OCI-LY3 (cell line): ENCODE measurements at regions not wholly inside any gene's neighbourhood (a gene's known extent, or its start where the extent isn't known, plus 50 kb on each side); places are given as distances from the start of the nearest gene placed in this dataset.

Experiments used
- H2AFZ ChIP-seq: fragments of 200-600, 300-600 bp; shearing (Covaris generic); 2 replicates; pipeline ENCODE4 v1.6.0; 2014; ENCODE audit warnings: antibody characterized with exemption, low read depth, low read length
- H3K27ac ChIP-seq: fragments of 200-600, 300-600 bp; sonication (generic); 2 replicates; pipeline ENCODE4 v1.5.1; 2014; ENCODE audit warnings: mild to moderate bottlenecking, low read length, moderate library complexity, mixed read lengths
- H3K27me3 ChIP-seq: fragments of 200-600, 300-600 bp; sonication (generic); 2 replicates; pipeline ENCODE4 v1.6.1; 2014; ENCODE audit warnings: low read depth, low read length, mixed read lengths
- H3K36me3 ChIP-seq: fragments of 200-600, 300-600 bp; sonication (generic); replicated peaks from 2 replicates; pipeline ENCODE3; 2014; ENCODE audit warnings: low read depth, low read length, mixed read lengths
- H3K4me1 ChIP-seq: fragments of 300-600, 200-600 bp; sonication (generic); 2 replicates; pipeline ENCODE4 v1.6.1; 2014; ENCODE audit warnings: low read length, mixed read lengths
- H3K4me2 ChIP-seq: fragments of 200-600, 300-600 bp; sonication (generic); 2 replicates; pipeline ENCODE4 v1.6.1; 2014; ENCODE audit warnings: low read length, mixed read lengths
- H3K4me3 ChIP-seq: fragments of 300-600, 200-600 bp; sonication (generic); 2 replicates; pipeline ENCODE4 v1.5.1; 2014; ENCODE audit warnings: antibody characterized with exemption, mild to moderate bottlenecking, low read length, moderate library complexity
- H3K79me2 ChIP-seq: fragments of 300-600, 200-600 bp; shearing (Covaris generic); 2 replicates; pipeline ENCODE4 v1.6.1; 2014; ENCODE audit warnings: mild to moderate bottlenecking, low read length, mixed read lengths
- H3K9ac ChIP-seq: fragments of 300-600, 200-600 bp; shearing (Covaris generic); 2 replicates; pipeline ENCODE4 v1.6.0; 2014; ENCODE audit warnings: mild to moderate bottlenecking, low read length, moderate library complexity
- H3K9me3 ChIP-seq: fragments of 200-600, 300-600 bp; shearing (Covaris generic); 2 replicates; pipeline ENCODE4 v1.6.1; 2014; ENCODE audit warnings: low read length, mixed read lengths; ENCODE audit not compliant: insufficient read depth
- H4K20me1 ChIP-seq: fragments of 200-600, 300-600 bp; sonication (generic); 2 replicates; pipeline ENCODE4 v1.6.1; 2016; ENCODE audit warnings: low read length, mixed read lengths; ENCODE audit not compliant: insufficient read depth
- CTCF ChIP-seq: fragments of 200-600, 300-600 bp; sonication (generic); IDR thresholded peaks from 2 replicates; pipeline ENCODE4 v1.5.1; 2014; ENCODE audit warnings: antibody characterized with exemption, low read length, low read depth
- EZH2phosphoT487 ChIP-seq: fragments of 200-600 bp; shearing (Covaris generic); IDR thresholded peaks from 2 replicates; pipeline ENCODE4 v1.6.1; 2018; ENCODE audit warnings: antibody characterized with exemption, mixed run types, low read depth

- no peak overlapping the region for H3K4me3 ChIP-seq
- no peak for TF ChIP-seq CTCF
- no peak for TF ChIP-seq EZH2phosphoT487
- no peak overlapping the region for H3K9ac ChIP-seq
- H3K79me2 ChIP-seq = no peaks in the 10 kb centered on the region
- H3K27me3 ChIP-seq = no peaks in the 10 kb centered on the region
- no peaks in the 10 kb centered on the region for H4K20me1 ChIP-seq
- no peaks in the 10 kb centered on the region for H3K9me3 ChIP-seq
- no peaks in the 10 kb centered on the region for H3K4me1 ChIP-seq
- no peak overlapping the region for H3K4me2 ChIP-seq
- H2AFZ ChIP-seq = no peak overlapping the region
- H3K27ac ChIP-seq = no peak overlapping the region
- no peaks in the 10 kb centered on the region for H3K36me3 ChIP-seq
Measured at GRCh38 chr2:239640676-239641578, 240.1 kb upstream of the HDAC4 start.

GRCh38 chr2:239640210-239640609, 239.4 kb upstream of the HDAC4 start:
- Histone ChIP-seq H3K4me3 (no peak overlapping the region), H4K20me1 (no peaks in the 10 kb centered on the region), H3K36me3 (no peaks in the 10 kb centered on the region), H3K9ac (no peak overlapping the region), H3K4me2 (no peak overlapping the region), H2AFZ (no peak overlapping the region), H3K4me1 (no peaks in the 10 kb centered on the region), H3K27ac (no peak overlapping the region), H3K27me3 (no peaks in the 10 kb centered on the region), H3K9me3 (no peaks in the 10 kb centered on the region), H3K79me2 (no peaks in the 10 kb centered on the region)
- TF ChIP-seq CTCF = no peak
- TF ChIP-seq EZH2phosphoT487 = no peak

- Histone ChIP-seq H3K9me3 (no peaks in the 10 kb centered on the region), H3K27ac (no peak overlapping the region), H3K9ac (no peak overlapping the region), H3K79me2 (no peaks in the 10 kb centered on the region), H3K4me3 (no peak overlapping the region), H3K36me3 (no peaks in the 10 kb centered on the region), H3K4me2 (no peak overlapping the region), H4K20me1 (no peaks in the 10 kb centered on the region), H2AFZ (no peak overlapping the region), H3K4me1 (no peaks in the 10 kb centered on the region), H3K27me3 (no peaks in the 10 kb centered on the region)
- TF ChIP-seq EZH2phosphoT487 (no peak), CTCF (no peak)
Measured at GRCh38 chr2:239639421-239640185, 238.8 kb upstream of the HDAC4 start.

GRCh38 chr2:239638376-239638775, 237.6 kb upstream of the HDAC4 start:
- Histone ChIP-seq H3K9ac (no peak overlapping the region), H2AFZ (no peak overlapping the region)

More at GRCh38 chr2:239638376-239638775, 237.6 kb upstream of the HDAC4 start:
- no peak overlapping the region for H3K4me3 ChIP-seq
- H4K20me1 ChIP-seq = no peaks in the 10 kb centered on the region
- H3K9me3 ChIP-seq = no peaks in the 10 kb centered on the region
- TF ChIP-seq EZH2phosphoT487 = no peak
- TF ChIP-seq CTCF = no peak
- no peak overlapping the region for H3K27ac ChIP-seq
- no peaks in the 10 kb centered on the region for H3K36me3 ChIP-seq
- H3K27me3 ChIP-seq = no peaks in the 10 kb centered on the region
- no peaks in the 10 kb centered on the region for H3K4me1 ChIP-seq
- H3K4me2 ChIP-seq = no peak overlapping the region
- H3K79me2 ChIP-seq = no peaks in the 10 kb centered on the region
